ENCODE measurements at regions not wholly inside any gene's neighbourhood (a gene's known extent, or its start where the extent isn't known, plus 50 kb on each side); places are given as distances from the start of the nearest gene placed in this dataset.

DNA sequence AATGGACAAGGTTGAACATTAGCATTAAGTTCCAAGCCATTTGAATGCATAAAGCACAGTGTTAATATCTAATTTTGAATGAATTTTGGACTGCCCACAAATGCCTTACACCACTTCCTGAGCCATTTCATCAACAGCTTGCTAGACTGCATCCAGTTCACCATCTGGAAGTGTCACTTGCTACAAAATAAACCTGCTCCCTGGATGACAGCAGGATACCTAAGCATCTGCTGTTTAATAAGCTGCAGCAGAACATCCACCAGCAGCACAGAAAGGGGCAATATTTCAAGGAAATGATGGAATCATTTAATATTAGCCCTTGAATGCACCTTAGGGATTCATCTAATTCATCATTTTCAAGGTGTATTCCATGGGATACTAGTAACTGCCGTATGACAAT is 76.6 kb upstream of the PCDH9 start:
- TF ChIP-seq CTCF (IDR thresholded peaks at IDR 0.05) (no peak), POLR2A (IDR thresholded peaks at IDR 0.05) (no peak)

Data from heart left ventricle (tissue), 13 donors.